Activated T-cell treated with anti-CD3 and anti-CD28 coated beads for 24 hours (primary cell): ENCODE measurements at regions not wholly inside any gene's neighbourhood (a gene's known extent, or its start where the extent isn't known, plus 50 kb on each side); places are given as distances from the start of the nearest gene placed in this dataset.
"Not testable (repeated sequence)": the region's sequence is repeated elsewhere in the genome, so short reads cannot be mapped to it uniquely, and the experiment has no call there.

Experiments
- DNase-seq: peaks from one replicate; pipeline ENCODE4 v3.0.0-alpha.2; 2020; ENCODE audit warnings: low read depth

GRCh38 chr12:90593596-90594295 lies 361.2 kb downstream of the CCER1 start:
- no peak for DNase-seq

- no peak for DNase-seq
These were observed 365.0 kb downstream of the CCER1 start for GRCh38 chr12:90589956-90590355.

- no peak for DNase-seq
These were observed 369.2 kb downstream of the CCER1 start for GRCh38 chr12:90585640-90586304.

GRCh38 chr12:90576707-90577106 lies 378.3 kb downstream of the CCER1 start:
- DNase-seq: no peak

- DNase-seq: no peak
These were observed 379.0 kb downstream of the CCER1 start for GRCh38 chr12:90575995-90576394.

GRCh38 chr12:90574676-90575075 lies 380.3 kb downstream of the CCER1 start:
- DNase-seq: no peak

- DNase-seq: no peak
These were observed 382.2 kb downstream of the CCER1 start for GRCh38 chr12:90572778-90573177.

- DNase-seq: no peak
These were observed 385.3 kb downstream of the CCER1 start for GRCh38 chr12:90569685-90570084.

GRCh38 chr12:90562671-90563070 lies 392.3 kb downstream of the CCER1 start:
- DNase-seq: no peak

GRCh38 chr12:90548595-90548994 lies 406.4 kb downstream of the CCER1 start:
- DNase-seq: no peak

- DNase-seq: no peak
These were observed 408.5 kb downstream of the CCER1 start for GRCh38 chr12:90546511-90546910.

GRCh38 chr12:90543841-90544240 lies 411.1 kb downstream of the CCER1 start:
- DNase-seq: no peak

GRCh38 chr12:90543374-90543773 lies 411.6 kb downstream of the CCER1 start:
- DNase-seq: no peak

- not testable (repeated sequence) for DNase-seq
These were observed 412.1 kb downstream of the CCER1 start for GRCh38 chr12:90542852-90543251.

- DNase-seq: not testable (repeated sequence)
These were observed 421.1 kb downstream of the CCER1 start for GRCh38 chr12:90533828-90534227.

GRCh38 chr12:90520002-90520734 lies 434.8 kb downstream of the CCER1 start:
- no peak for DNase-seq

GRCh38 chr12:90519285-90519684 lies 435.7 kb downstream of the CCER1 start:
- DNase-seq: no peak

- DNase-seq: no peak
These were observed 439.5 kb downstream of the CCER1 start for GRCh38 chr12:90515199-90516175.

- DNase-seq: no peak
These were observed 440.7 kb downstream of the CCER1 start for GRCh38 chr12:90514325-90514724.

GRCh38 chr12:90512518-90512917 lies 442.5 kb downstream of the CCER1 start:
- no peak for DNase-seq

- DNase-seq: no peak
These were observed 444.0 kb downstream of the CCER1 start for GRCh38 chr12:90510948-90511347.

- no peak for DNase-seq
These were observed 450.2 kb downstream of the CCER1 start for GRCh38 chr12:90504806-90505205.
